ENCODE measurements at regions not wholly inside any gene's neighbourhood (a gene's known extent, or its start where the extent isn't known, plus 50 kb on each side); places are given as distances from the start of the nearest gene placed in this dataset.

DNA sequence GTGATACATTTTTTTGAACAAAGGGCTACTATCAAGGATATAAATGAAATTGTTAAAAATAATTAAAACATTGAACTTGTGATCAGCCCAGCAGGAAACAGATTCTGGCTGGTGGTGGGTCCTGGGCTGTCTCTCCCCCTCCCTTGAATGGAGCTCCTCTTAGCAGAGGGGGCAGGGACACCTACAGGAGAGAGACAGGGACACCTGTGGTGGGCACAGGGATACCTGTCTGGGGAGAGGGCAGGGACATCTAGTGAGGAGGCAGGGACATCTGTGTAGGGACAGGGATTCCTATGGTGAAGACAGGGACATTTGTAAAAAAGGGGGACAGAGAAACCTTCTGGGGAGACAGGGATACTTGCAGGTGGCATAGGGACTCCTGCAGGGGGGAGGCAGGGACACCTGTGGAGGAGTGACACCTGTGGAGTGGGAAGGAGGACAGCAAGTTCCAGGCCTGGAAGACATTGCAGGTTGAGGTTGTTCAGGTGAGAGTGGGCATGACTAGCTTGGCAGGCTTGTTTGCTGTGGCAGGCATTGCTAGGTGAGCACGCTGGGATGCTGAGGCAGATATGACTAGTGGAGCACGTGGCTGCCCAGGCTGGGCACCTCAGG is 264.2 kb downstream of the IRX2 start:
- TF ChIP-seq, protein P1, sequence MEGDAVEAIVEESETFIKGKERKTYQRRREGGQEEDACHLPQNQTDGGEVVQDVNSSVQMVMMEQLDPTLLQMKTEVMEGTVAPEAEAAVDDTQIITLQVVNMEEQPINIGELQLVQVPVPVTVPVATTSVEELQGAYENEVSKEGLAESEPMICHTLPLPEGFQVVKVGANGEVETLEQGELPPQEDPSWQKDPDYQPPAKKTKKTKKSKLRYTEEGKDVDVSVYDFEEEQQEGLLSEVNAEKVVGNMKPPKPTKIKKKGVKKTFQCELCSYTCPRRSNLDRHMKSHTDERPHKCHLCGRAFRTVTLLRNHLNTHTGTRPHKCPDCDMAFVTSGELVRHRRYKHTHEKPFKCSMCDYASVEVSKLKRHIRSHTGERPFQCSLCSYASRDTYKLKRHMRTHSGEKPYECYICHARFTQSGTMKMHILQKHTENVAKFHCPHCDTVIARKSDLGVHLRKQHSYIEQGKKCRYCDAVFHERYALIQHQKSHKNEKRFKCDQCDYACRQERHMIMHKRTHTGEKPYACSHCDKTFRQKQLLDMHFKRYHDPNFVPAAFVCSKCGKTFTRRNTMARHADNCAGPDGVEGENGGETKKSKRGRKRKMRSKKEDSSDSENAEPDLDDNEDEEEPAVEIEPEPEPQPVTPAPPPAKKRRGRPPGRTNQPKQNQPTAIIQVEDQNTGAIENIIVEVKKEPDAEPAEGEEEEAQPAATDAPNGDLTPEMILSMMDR (conservative IDR thresholded peaks at IDR 0.05; ENCODE audit: low read length) = no peak
- TF ChIP-seq EZH2phosphoT487 (IDR thresholded peaks at IDR 0.05; ENCODE audit: borderline replicate concordance) = no peak

Measured in Loucy (cell line).